WERI-Rb-1 (cell line): ENCODE measurements at regions not wholly inside any gene's neighbourhood (a gene's known extent, or its start where the extent isn't known, plus 50 kb on each side); places are given as distances from the start of the nearest gene placed in this dataset.
"Not testable (repeated sequence)": the region's sequence is repeated elsewhere in the genome, so short reads cannot be mapped to it uniquely, and the experiment has no call there.

Experiments used
- DNase-seq: peaks from one replicate; pipeline ENCODE4 v3.0.0-alpha.2; 2020
- H3K27ac ChIP-seq: fragments of 250-450 bp; sonication (Bioruptor Pico); 2 replicates; pipeline ENCODE4 v1.5.1; 2020; ENCODE audit warnings: mild to moderate bottlenecking, moderate library complexity
- H3K27me3 ChIP-seq: fragments of 250-450 bp; sonication (Bioruptor Pico); 2 replicates; pipeline ENCODE4 v1.5.1; 2021; ENCODE audit warnings: mild to moderate bottlenecking, low read depth, moderate library complexity; ENCODE audit not compliant: insufficient read depth, severe bottlenecking
- H3K36me3 ChIP-seq: fragments of 250-450 bp; sonication (Bioruptor Pico); 2 replicates; pipeline ENCODE4 v1.5.1; 2020; ENCODE audit warnings: mild to moderate bottlenecking, moderate library complexity
- H3K4me3 ChIP-seq: 2 replicates; pipeline ENCODE4 v1.5.1; 2011; ENCODE audit warnings: low read depth, mild to moderate bottlenecking, control low read depth, low read length
- H3K9me3 ChIP-seq: fragments of 250-450 bp; sonication (Bioruptor Pico); 2 replicates; pipeline ENCODE4 v1.5.1; 2021; ENCODE audit warnings: mild to moderate bottlenecking, moderate library complexity; ENCODE audit not compliant: severe bottlenecking
- CTCF ChIP-seq: IDR thresholded peaks from 2 replicates; pipeline ENCODE4 v1.5.1; 2011; ENCODE audit warnings: low read depth, mild to moderate bottlenecking, control low read depth, inconsistent platforms, low read length

GRCh38 chr10:93226619-93227018, 152.9 kb downstream of the CYP26A1 start:
- H3K4me3 ChIP-seq, result no peak overlapping the region
- TF ChIP-seq CTCF, result no peak
- H3K27me3 ChIP-seq, result no peaks in the 10 kb centered on the region
- no peak for DNase-seq
- no peaks in the 10 kb centered on the region for H3K36me3 ChIP-seq
- no peak overlapping the region for H3K27ac ChIP-seq
- H3K9me3 ChIP-seq, result no peaks in the 10 kb centered on the region

GRCh38 chr10:93230596-93230995, 156.9 kb downstream of the CYP26A1 start:
- DNase-seq, H3K9me3 ChIP-seq, H3K36me3 ChIP-seq, H3K4me3 ChIP-seq, H3K27ac ChIP-seq, H3K27me3 ChIP-seq: not testable (repeated sequence)

GRCh38 chr10:93232159-93232558, 158.5 kb downstream of the CYP26A1 start:
- not testable (repeated sequence) for H3K27me3 ChIP-seq, H3K4me3 ChIP-seq, H3K27ac ChIP-seq, H3K9me3 ChIP-seq, H3K36me3 ChIP-seq, DNase-seq

- not testable (repeated sequence) for H3K4me3 ChIP-seq, H3K27me3 ChIP-seq, DNase-seq, H3K36me3 ChIP-seq, H3K9me3 ChIP-seq, H3K27ac ChIP-seq
These were observed 161.2 kb downstream of the CYP26A1 start for GRCh38 chr10:93234940-93235339.

- Histone ChIP-seq H3K9me3 (no peaks in the 10 kb centered on the region), H3K36me3 (no peaks in the 10 kb centered on the region), H3K27ac (no peak overlapping the region), H3K27me3 (no peaks in the 10 kb centered on the region), H3K4me3 (no peak overlapping the region)
- TF ChIP-seq CTCF, result no peak
- DNase-seq, result no peak
These were observed 162.0 kb downstream of the CYP26A1 start for GRCh38 chr10:93235686-93236085.

- DNase-seq, result no peak
- Histone ChIP-seq H3K27me3 (no peaks in the 10 kb centered on the region), H3K4me3 (no peak overlapping the region), H3K36me3 (no peaks in the 10 kb centered on the region), H3K9me3 (no peaks in the 10 kb centered on the region), H3K27ac (no peak overlapping the region)
- no peak for TF ChIP-seq CTCF
These were observed 162.8 kb downstream of the CYP26A1 start for GRCh38 chr10:93236393-93237040.

GRCh38 chr10:93245147-93245546, 171.5 kb downstream of the CYP26A1 start:
- H3K27ac ChIP-seq, result no peak overlapping the region
- no peak for DNase-seq
- TF ChIP-seq CTCF, result no peak
- H3K36me3 ChIP-seq, result no peaks in the 10 kb centered on the region
- H3K27me3 ChIP-seq, result no peaks in the 10 kb centered on the region
- no peak overlapping the region for H3K4me3 ChIP-seq
- H3K9me3 ChIP-seq, result no peaks in the 10 kb centered on the region
